GM19455 (cell line): ENCODE measurements at regions not wholly inside any gene's neighbourhood (a gene's known extent, or its start where the extent isn't known, plus 50 kb on each side); places are given as distances from the start of the nearest gene placed in this dataset.

ENCODE experiments used
- ATAC-seq: cut with Tn5 transposase; IDR thresholded peaks from one replicate; pipeline ENCODE4 v1.9.1; 2021; ENCODE audit not compliant: unreplicated experiment

DNA sequence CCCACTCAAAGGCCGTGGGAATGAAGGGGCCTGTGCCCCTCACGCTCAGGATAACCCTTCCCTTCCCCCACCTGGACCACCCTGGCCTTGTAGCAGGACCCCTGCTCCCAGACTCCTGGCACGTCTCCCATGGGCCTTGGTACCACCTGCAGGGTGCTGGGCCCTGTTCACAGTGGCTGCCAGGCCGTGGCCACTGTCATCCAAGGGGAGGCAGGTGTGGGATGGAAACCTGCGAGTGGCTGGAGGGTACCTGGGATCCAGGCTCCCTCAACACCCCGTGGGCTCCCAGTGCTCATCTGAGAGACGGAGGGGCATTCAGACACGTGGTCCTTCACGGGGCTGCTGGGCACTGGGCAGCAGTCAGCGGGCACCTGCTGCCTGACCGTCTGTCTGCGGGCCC is 75.6 kb upstream of the CIBAR2 start:
- ATAC-seq, result no peak

DNA sequence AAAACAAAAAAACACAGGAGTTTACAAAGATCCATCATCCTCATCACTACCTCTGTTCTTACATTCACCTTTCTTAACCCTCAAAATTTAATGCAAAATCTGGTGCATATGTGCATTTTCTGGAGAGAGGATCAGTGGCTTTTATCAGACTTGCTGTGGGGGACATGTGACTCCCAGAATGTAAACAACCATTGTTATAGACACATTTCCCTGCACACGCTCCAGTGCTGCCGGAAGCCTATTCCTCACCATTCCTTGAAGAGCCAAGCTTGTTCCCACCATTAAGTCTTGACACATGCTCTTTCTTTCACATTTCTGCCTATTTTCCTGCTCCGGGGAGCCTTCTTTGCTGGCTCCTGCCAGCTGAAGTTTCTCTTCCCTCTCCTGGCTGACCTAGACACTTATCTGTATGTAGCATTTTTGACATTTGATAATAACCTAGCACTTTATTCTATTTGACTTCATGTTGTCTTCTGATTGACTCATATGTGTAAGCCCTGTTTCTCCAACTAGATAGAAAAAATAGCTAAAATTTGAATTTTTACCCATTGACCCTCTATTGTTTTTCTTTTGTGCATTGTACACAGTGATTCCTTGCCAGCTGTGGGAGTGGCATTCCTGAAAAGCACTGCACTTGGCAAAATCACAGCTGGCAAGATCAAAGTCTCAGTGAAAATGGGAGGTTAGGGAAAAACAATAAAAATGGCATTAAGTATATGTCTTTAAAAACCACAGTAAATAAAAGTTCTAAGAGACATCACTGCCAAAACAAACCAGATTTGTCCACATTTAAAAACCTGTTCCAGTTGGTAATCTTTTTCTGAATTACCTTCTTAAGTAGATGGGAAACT is 76.8 kb upstream of the CIBAR2 start:
- no peak for ATAC-seq

DNA sequence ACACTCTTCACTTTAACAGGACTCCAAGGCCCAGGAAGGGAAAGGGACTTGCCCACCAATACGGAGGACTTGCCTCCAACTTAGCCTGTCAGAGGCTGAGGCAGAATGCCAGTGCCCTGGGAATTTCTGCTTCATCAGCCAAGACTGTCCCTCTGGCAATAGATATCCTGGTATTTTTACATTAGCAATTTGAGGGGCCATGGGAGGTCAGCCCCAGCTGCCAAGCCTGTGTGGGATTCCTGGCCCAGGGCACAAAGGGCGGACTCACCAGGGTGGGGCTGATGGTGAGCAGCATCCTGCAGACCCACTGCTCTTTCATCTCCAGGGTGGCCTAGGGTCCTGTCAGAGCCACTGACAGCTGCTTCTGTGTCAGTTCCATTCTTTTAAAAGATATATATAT is 78.3 kb upstream of the CIBAR2 start:
- no peak for ATAC-seq

GRCh38 chr16:85191341-85191965 is 79.2 kb upstream of the CIBAR2 start:
- ATAC-seq, result no peak

DNA sequence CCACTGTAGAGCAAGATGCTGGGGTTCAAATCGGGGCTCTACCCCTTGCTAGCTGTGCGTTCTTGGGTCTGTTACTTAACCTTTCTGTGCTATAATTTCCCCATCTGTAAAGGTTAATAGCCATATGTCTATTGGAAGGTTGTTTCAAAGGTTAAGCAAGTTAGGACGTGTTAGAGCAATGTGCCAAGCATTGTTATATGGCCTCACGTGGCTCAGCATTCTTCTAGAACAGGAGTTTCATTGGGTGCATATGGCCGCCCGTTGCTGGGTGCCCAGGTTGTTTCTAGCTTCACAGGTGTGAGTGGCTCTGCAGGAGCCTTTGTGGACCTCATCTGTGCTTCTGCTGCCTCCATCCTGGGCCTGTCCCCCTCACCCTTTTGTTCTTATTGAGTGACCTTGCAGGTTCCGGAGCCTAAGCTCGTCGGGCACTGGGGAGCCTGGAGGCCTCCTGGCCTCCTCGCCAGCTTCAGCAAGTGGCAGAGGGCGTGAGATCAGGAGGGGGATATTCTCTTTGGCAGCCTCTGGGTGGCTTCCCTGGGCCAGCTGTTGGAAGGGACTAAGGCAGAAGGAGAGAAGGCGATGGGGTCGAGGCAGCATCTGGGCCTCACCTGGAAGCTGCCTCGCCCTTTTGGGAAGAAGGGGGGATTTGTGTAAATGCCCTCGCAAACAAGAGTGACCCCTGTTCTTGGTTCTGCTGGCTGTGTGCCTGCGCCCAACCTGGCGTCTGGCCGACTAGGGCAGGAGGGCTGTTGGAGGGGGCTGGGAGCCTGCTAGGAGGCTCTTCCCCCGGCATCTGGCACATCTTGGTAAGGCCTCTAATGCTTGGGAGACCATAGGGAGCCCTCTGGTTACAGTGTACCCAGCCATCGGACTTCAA is 80.2 kb upstream of the CIBAR2 start:
- no peak for ATAC-seq

GRCh38 chr16:85193115-85193493 is 80.8 kb upstream of the CIBAR2 start:
- no peak for ATAC-seq

DNA sequence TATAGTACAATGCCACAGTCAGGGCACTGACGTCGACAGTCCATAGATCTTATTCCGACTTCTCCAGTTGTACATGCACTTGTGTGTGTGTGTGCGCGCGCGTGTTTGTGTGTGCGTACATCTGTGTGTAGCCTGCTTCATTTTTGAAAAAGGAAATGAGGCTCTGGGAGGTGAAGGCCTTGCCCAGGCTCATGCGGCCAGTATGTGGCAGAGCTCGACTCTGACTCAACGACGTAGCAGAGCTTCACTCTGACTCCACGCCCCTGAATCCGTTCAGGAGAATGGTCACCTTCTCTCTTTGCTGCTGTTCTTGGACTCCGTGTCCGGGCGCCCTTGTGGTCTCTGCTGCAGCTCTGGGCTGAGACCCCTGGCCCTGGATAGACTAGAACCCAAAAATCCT is 81.6 kb upstream of the CIBAR2 start:
- no peak for ATAC-seq

DNA sequence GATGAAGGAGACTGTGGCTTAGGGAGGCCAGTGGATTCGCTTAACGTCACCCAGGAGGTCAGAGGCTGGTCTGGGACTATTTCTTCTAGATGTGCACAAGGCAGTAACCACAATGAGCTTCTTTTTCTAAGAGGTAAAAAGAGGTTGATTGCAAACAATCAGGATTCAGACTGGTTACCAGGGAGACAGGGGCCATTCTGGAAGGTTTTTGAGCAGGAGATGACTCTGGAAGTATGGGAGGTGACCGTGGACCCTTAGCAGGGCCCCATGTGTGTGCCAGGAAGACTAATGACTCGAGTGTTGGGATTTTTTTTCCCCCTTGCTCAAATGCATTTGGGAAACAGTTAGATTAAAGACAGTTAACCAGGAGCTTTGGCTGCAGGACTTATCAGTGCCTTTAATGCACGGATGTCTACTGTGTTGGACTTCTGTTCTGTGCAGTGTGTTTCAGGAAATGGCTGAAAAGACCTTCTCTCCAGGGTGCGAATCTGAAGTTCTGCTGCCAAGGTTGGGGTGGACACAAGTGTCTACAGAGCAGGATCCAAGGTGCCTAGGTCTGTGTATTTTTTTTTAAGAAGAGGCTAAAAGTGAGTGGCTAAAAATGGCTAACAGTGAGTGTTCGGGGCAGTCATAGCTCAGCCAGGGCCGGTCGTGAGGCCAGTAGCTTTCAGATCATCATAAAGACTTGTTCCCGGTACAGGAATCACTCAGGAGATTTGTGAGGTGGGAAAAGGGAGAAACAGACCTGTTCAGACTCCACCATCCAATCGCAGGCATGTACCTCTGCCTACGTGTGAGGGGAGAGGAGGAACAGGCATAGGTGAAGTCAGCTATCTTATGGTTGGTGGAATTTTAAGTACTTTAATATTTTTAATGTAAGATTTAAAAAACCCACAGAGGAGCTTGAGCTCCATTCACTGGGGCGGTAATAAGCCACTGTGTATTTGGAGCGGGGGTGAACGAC is 82.3 kb upstream of the CIBAR2 start:
- no peak for ATAC-seq

DNA sequence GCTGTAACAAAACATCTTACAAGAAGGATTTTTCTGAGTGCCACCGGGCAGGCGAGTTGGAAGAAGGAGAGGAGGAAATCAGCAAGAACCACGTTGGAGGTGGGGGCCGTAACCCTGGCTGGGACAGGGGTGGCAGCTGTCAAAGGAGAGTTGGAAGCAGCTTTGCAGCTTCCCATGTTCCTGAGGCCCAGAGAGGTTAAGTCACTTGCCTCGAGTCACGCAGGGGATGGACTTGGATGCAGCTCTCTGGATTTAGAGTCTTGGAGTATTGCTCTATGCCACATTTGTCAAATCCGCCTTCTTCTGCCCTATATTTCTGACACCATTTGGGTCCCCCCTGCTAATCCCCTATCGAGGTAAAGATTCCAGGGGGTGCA is 83.0 kb upstream of the CIBAR2 start:
- no peak for ATAC-seq

DNA sequence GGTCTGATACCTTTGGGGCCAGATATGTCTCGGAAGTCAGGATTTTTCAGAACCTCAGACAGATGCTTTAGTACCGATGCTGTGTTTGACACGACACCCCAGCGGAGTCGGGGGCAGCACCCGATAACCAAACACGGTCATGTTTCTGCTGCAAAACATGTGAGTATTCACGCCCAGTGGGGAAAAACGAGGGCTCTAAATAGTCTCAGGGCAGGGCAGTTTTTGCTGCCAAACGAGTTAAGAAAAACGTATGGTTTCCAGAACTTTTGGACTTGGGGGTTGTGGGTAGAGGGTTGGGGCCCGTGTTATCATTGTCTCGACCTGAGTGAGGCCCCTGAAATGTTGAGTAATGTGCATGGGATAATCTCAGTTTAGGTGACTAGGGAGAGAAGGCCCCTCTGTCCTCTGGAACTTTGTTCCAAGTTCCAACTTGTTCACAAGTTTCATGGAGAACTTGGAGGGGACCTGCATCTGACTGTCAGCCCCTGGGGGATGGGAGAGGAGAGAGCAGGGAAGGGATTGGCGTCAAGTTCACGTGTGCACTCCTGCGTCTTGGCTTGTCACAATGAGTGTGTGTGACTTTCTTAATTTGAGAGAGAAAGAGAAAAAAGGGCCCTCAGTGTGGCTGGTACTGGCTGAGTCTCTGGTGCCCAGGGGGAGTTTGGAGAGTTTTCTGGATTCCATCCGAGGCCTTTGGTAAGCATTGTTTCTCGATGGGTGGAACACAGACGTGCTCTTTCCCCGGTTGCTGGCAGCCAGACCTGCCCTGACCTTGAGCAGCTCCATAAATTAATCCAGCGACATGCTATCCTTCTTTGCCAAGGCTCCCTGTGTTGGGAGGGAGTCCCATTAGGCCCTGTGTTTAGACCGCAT is 83.9 kb upstream of the CIBAR2 start:
- ATAC-seq, result no peak

DNA sequence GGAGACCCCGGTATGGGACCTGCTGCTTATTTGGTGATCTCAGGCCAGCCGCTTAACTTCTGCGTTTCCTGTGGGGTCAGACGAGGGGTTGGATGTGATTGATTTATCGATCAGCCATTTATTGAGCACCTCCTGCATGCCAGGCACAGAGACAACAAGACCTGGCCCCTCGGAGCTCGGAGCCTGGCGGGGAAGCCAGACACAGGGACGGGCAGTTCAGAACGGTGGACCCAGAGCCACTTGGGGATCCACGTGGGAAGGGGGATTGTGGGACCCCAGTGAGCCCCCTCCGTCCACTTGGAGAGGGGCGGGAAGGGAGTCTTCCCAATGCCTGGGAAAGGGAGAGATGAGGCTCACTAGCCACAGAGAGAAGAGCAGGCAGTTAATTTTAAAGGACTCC is 84.7 kb upstream of the CIBAR2 start:
- ATAC-seq, result no peak

DNA sequence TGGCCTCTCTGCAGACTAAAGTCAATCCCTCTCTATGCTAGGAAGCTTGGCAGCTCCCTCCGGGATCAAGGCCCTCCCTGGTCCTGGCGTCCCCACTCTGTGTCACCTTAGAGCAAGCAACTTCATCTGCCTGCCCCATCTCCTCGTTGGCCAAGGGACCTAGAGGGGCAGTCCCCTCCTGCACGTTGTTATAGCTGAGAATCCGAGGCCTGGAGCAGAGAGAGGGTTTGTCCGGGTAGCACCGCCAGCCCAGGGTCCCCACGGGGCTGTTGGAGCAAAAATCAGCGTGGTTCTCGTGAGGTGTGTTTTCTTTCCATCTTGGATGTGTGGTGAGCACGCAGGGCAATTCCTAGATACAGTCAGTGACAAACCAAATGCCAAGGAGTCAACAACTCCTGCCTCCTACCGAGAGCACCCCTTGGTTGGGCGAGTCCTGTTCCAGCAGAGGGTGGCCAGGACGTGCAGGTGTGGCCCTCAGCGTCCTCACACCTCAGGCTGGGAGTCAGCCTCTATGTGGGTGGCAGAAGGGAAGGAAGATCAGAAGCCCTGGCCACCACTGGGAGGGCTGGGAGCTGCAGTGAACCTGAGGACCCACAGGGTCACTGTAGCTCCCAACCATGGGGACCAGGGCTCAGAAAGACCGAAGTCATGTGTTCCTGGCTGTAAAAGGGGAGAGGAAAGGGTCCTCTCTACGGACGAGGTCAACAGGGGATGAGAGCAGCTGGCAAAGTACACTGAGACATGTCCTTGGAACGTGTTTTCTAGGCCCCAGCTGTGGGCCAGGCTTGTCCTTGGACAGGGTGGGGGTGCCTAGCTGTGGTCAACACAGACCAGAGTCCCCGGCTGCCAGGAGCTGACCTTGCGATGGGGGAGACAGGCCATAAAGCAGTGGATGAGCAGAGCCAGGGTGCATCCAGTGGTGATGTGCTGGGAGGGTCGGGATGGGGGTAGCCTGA is 85.6 kb upstream of the CIBAR2 start:
- no peak for ATAC-seq

DNA sequence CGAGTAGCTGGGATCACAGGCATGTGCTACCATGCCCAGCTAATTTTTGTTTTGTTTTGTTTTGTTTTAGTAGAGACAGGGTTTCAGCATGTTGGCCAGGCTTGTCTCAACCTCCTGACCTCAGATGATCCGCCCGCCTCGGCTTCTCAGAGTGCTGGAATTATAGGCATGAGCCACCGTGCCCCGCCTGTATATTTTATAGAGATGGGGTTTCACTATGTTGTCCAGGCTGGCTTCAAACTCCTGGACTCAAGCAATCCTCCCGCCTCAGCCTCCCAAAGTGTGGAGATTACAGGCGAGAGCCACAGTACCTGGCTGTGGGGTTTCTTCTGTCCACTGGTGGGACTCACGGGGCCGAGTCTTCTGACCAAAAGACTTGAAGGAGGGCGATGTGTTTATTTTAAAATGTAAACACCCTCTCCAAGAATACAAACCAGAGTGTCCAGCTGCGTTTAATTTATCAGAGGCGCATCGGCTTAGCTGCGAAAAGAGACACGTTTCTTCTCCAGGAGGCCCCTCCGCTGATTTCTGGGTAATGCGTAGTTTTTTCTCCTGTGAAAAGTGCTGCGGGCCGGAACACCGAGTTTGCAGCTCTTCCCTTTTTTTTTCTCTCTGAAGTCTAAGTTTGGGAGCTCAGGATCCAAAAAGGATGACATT is 86.9 kb upstream of the CIBAR2 start:
- no peak for ATAC-seq

- ATAC-seq, result no peak
Measured at GRCh38 chr16:85199880-85200279, 87.6 kb upstream of the CIBAR2 start.

- ATAC-seq, result no peak
Measured at GRCh38 chr16:85200471-85201278, 88.4 kb upstream of the CIBAR2 start.

- no peak for ATAC-seq
Measured at GRCh38 chr16:85201574-85201973, 89.3 kb upstream of the CIBAR2 start.

DNA sequence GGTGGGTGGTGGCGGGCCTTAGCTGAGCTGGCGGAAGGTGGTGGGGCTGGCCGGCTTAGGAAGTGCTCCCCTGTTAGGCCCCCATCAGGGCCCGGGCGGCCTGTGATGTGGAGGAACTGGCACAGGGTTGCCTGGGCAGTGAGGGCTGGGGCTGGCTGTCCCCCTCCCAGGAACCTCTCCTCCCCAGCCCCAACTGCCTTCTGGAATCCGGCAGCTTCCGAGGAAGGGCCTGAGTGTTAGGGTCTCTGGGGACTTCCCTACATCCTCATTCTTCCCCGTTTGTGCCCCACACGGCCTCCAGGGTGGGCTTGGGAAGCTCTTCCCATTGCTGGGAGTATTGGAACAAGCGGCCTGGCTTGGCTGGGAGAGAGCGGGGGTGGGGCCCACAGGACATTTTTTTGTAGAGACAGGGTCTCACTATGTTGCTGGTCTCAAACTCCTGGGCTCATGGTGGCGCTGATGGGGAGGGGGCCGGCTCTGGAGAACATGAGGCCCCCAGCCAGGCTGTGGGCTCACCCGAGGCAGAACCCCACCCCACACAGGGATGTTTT is 89.9 kb upstream of the CIBAR2 start:
- ATAC-seq, result no peak
